HG02970 (cell line): ENCODE measurements at regions not wholly inside any gene's neighbourhood (a gene's known extent, or its start where the extent isn't known, plus 50 kb on each side); places are given as distances from the start of the nearest gene placed in this dataset.
"Not testable (repeated sequence)": the region's sequence is repeated elsewhere in the genome, so short reads cannot be mapped to it uniquely, and the experiment has no call there.

ENCODE experiments used
- ATAC-seq: cut with Tn5 transposase; IDR thresholded peaks from one replicate; pipeline ENCODE4 v1.9.1; 2021; ENCODE audit warnings: mild to moderate bottlenecking, moderate library complexity, moderate number of reproducible peaks; ENCODE audit not compliant: unreplicated experiment, low FRiP score

DNA sequence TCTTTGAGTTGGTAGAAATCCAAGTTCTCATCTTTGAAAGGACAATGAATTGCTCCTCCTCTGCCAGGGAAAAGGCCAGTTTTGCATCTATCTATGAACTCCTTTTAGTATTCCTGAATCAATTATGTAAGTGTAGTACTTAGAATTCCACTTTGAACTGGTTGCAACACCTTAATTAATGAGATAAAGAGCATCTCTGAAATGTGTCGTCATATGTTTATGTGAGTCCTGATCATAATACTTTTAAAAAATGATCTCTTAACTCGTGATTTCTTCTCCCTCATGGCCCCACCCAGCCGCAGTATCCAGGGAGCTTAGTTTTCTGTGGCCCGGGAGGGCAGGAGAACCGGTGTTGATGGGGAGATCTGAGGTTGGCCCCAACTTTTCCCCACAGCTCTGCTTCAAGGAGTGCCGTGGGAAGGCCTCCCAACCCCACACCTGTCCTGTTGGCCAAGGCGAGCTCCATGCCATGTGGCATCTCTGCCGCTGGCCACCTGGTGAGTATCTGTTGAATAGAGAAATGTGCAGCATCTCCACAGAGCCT lies 203.5 kb downstream of the TMEM121 start:
- ATAC-seq, result not testable (repeated sequence)

DNA sequence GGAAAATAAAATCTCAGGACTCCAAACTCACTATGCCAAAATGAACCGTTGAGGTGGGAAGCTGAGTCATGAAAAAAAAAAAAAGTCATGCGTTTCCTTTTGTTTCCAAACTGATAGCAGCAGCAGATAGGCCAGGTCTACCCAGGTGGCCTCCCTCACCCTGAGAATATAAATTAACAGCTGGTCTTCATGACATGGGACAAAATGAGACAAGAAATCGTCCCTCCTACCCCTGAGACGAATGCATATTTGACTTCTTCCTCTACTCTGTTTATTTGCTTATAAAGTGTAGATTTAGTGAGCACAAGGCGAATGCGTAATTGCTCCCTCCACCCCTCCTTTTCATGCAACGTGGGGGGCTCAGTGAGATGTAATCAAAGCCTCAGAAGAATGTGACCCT lies 204.3 kb downstream of the TMEM121 start:
- not testable (repeated sequence) for ATAC-seq

GRCh38 chr14:105731221-105731985 lies 205.0 kb downstream of the TMEM121 start:
- not testable (repeated sequence) for ATAC-seq

GRCh38 chr14:105733081-105734065 lies 207.0 kb downstream of the TMEM121 start:
- ATAC-seq, result no peak

DNA sequence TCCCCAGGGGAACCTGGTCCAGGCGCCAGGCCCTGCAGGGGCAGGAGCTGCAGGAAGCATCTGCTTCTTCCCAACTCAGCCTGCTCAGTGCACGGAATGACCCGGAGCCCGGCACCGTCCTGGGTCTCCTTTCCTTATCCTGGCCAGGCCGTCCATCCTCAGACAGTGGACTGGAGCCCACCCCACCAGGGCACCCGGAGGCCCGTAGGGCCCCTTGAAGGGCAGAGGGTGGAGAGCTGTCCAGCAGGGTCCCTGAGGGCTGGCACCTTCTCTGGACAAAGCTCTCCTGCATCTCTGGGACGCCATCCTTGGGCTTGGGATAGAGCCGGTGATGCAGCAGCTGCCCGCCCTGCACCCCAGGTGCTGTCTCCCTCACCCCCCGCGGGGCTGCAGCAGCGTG lies 207.9 kb downstream of the TMEM121 start:
- ATAC-seq, result not testable (repeated sequence)

DNA sequence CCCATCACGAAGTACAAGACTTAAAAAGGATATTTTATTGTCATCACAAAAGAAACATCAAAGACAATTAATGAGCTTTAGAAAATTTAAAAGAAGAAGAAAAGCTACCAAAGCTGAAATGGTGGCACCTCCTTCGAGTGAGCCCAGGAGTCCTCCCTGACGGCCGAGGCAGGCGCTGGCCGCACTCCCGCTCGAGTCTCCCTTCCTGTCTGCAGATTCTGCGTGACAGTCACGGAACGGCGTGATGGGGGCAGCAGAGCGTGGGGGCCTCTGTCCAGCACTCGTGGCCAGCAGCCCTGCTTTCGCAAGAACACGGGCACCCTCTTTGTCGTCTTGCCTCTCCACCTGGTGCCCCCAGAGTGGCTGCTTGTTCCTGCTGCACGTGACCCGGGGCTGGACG lies 209.9 kb downstream of the TMEM121 start:
- ATAC-seq, result not testable (repeated sequence)

DNA sequence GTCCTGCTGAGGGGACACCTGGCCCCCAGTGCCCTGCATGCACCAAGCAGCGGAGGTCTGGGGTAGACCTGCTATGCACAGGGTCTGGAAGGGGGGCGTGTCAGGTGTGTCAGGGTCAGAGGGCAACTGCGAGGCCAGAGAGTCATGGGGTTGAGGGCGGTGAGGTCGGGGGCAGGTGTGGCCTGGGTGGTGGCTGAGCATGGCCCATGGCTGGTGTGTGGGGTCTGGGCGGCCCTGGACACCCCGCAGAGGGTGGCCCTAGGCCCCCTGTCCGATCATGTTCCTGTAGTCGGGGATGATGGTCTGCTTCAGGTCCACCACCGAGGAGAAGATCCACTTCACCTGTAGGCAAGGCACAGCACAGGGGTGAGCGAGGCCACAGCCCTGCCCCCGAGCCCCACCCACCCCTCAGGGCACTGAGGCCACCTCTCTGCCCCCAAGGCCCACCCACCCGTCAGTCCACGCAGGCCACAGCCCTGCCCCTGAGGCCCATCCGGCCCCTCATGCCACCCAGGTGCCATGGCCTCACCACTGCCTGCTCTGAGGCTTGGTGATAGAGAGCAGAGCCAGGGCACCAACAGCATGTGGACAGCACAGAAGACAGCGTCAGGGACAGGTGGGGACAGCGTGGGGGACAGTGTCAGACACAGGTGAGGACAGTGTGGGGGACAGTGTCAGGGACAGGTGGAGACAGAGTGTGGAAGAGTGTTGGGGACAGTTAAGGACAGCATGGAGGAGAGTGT lies 211.3 kb downstream of the TMEM121 start:
- no peak for ATAC-seq

- ATAC-seq, result no peak
These were observed 212.3 kb downstream of the TMEM121 start for GRCh38 chr14:105738638-105739037.

DNA sequence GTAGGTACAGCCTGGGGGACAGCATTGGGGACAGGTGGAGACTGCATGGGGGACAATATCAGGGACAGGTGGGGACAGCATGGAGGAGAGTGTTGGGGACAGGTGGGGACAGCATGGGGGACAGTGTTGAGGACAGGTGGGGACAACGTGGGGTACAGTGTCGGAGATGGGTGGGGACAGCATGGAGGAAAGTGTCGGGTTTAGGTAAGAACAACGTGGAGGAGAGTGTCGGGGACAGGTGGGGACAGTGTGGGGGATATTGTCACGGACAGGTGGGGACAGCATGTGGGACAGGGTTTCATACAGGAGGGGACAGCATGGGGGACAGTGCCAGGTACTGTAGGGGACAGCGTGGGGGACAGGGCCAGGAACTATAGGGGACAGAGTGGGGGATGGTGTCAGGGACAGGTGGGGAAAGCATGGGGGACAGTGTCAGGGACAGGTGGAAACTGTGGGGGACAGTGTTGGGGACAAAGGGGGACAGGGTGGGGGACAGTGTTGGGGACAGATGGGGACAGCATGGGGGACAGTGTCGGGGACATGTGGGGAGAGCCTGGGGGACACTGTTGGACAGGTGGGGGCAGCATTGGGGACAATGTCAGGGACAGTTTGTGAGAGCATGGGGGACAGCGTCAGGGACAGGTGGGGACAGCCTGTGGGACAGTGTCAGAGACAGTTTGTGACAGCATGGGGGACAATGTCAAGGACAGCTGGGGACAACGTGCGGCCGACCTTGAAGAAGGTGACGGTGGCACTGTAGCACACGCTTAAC lies 213.1 kb downstream of the TMEM121 start:
- ATAC-seq, result no peak

GRCh38 chr14:105740272-105740671 lies 213.9 kb downstream of the TMEM121 start:
- not testable (repeated sequence) for ATAC-seq

DNA sequence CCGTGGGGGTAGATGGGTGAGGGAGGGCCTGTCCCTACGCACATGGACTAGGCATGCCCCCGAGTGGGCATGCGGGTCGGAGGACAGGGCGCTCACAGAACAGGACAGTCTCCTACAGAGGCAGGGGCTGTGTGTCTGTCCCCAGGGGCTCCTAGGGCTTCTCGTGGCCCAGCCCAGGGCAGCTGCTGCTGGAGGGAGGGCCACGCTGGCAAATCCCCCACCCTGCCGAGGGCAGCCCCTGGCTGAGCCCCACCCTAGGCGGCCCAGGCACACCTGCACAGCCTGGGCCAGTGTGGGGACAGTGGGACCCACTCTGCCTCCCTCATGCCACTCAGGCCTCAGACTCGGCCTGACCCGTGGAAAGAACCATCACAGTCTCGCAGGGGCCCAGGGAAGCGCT lies 214.6 kb downstream of the TMEM121 start:
- ATAC-seq, result not testable (repeated sequence)

GRCh38 chr14:105741707-105742530 lies 215.5 kb downstream of the TMEM121 start:
- ATAC-seq, result not testable (repeated sequence)

DNA sequence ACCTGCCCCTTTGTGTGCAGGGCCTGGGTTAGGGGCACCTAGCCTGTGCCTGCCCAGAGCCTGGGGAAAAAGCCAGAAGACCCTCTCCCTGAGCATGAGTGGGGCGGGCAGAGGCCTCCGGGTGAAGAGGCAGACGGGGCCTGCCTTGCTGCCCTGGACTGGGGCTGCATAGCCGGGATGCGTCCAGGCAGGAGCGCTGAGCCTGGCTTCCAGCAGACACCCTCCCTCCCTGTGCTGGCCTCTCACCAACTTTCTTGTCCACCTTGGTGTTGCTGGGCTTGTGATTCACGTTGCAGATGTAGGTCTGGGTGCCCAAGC lies 216.1 kb downstream of the TMEM121 start:
- ATAC-seq, result no peak

DNA sequence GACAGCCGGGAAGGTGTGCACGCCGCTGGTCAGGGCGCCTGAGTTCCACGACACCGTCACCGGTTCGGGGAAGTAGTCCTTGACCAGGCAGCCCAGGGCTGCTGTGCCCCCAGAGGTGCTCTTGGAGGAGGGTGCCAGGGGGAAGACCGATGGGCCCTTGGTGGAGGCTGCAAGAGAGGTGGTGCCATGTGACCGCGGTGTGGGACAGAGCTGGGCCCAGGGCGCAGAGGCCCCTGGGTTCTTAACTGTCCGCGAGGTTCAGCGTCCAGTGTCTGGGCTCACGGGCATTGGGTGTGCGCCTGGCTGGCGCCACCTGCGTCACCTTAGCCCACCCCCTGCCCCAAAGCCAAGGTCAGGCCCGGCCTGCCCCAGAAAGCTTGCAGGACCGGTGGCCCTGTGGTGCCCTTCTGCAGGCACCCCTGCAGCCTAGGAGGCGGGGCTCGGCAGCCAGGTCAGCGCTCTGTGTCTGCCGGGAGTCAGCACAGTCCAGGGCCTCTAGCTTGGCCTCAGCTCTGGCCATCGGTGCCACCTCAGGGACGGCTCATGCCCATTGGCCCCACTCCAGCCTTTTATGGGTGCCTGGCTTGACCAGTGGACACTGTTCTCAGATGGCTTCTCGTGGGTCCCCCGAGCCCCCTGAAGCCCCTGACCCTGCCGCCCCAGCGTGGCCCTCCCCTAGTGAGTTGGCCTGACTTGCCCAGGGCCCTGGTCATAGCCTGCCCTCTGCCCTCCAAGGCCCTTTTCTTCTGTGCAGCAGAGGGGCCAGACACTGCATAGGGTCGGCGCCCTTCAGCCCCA lies 216.7 kb downstream of the TMEM121 start:
- ATAC-seq, result not testable (repeated sequence)

GRCh38 chr14:105744213-105744787 lies 217.9 kb downstream of the TMEM121 start:
- ATAC-seq, result not testable (repeated sequence)

- ATAC-seq, result no peak
These were observed 219.2 kb downstream of the TMEM121 start for GRCh38 chr14:105745433-105746123.

GRCh38 chr14:105746124-105746514 lies 219.7 kb downstream of the TMEM121 start:
- no peak for ATAC-seq
